HL-60 (cell line): ENCODE measurements at regions not wholly inside any gene's neighbourhood (a gene's known extent, or its start where the extent isn't known, plus 50 kb on each side); places are given as distances from the start of the nearest gene placed in this dataset.

Source experiments
- GABPA ChIP-seq: IDR thresholded peaks from 2 replicates; pipeline ENCODE4 v1.6.1; 2012; ENCODE audit warnings: low read depth
- REST ChIP-seq: IDR thresholded peaks from 2 replicates; pipeline ENCODE4 v1.6.1; 2012; ENCODE audit warnings: low read depth; ENCODE audit not compliant: insufficient replicate concordance
- TF ChIP-seq, protein P1 (sequence below): IDR thresholded peaks from one replicate; pipeline ENCODE4 v1.5.1; 2011; ENCODE audit warnings: low read length, control low read depth, inconsistent platforms; ENCODE audit not compliant: insufficient read depth

- TF ChIP-seq, protein P1, sequence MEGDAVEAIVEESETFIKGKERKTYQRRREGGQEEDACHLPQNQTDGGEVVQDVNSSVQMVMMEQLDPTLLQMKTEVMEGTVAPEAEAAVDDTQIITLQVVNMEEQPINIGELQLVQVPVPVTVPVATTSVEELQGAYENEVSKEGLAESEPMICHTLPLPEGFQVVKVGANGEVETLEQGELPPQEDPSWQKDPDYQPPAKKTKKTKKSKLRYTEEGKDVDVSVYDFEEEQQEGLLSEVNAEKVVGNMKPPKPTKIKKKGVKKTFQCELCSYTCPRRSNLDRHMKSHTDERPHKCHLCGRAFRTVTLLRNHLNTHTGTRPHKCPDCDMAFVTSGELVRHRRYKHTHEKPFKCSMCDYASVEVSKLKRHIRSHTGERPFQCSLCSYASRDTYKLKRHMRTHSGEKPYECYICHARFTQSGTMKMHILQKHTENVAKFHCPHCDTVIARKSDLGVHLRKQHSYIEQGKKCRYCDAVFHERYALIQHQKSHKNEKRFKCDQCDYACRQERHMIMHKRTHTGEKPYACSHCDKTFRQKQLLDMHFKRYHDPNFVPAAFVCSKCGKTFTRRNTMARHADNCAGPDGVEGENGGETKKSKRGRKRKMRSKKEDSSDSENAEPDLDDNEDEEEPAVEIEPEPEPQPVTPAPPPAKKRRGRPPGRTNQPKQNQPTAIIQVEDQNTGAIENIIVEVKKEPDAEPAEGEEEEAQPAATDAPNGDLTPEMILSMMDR: no peak
- TF ChIP-seq REST (no peak), GABPA (no peak)
Observed at GRCh38 chr10:61169294-61169693, 225.3 kb upstream of the RHOBTB1 start.
